A549 (cell line): ENCODE measurements at regions not wholly inside any gene's neighbourhood (a gene's known extent, or its start where the extent isn't known, plus 50 kb on each side); places are given as distances from the start of the nearest gene placed in this dataset.

Experiments used
- ATAC-seq, 2 experiments: fragments of 200-7000 bp in 1 of 2; fragments of >200 bp in 1 of 2; cut with Nextera tagmentation in 1 of 2; cut with Tn5 transposase in 1 of 2; 3 replicates each; pipeline versions ENCODE4 v1.8.0 to v1.9.1; 2018 to 2020; ENCODE audit warnings: mild to moderate bottlenecking in 1 of 2, moderate library complexity in 1 of 2
- CTCF ChIA-PET: fragments of 300-600 bp; sonication (Branson Sonifier 250); formaldehyde crosslinking; extraction: SDS; loops from one replicate; lab custom pipeline; 2021; ENCODE audit warnings: antibody characterized with exemption, inconsistent platforms; lab: Yijun Ruan, JAX
- POLR2A ChIA-PET: fragments of 350-600 bp; formaldehyde crosslinking; extraction: SDS; loops from one replicate; lab custom pipeline; 2021; ENCODE audit warnings: antibody characterized with exemption, inconsistent platforms; lab: Yijun Ruan, JAX
- DNase-seq, 2 experiments: peaks; one replicate each; pipeline versions ENCODE4 v3.0.0 to v3.0.0-alpha.2; 2011 to 2016; ENCODE audit warnings: low read depth in 1 of 2, low spot score in 1 of 2
- FAIRE-seq: peaks from 2 replicates; lab custom pipeline; 2011; peaks lifted over from hg19 to GRCh38; lab: Jason Lieb, UNC
- H3K27ac ChIP-seq, 2 experiments: fragments of >200 bp; sonication (Bioruptor Twin); formaldehyde crosslinking; 3 replicates each; pipeline ENCODE4 v1.5.1; 2016 to 2017
- H3K4me1 ChIP-seq: fragments of >200 bp; sonication (Bioruptor Twin); formaldehyde crosslinking; 3 replicates; pipeline ENCODE4 v1.6.1; 2016
- H3K4me2 ChIP-seq: fragments of >200 bp; sonication (Bioruptor Twin); formaldehyde crosslinking; 3 replicates; pipeline ENCODE4 v1.6.1; 2016
- H3K4me3 ChIP-seq: fragments of >200 bp; sonication (Bioruptor Twin); formaldehyde crosslinking; 3 replicates; pipeline ENCODE4 v1.5.1; 2016
- H3K9me3 ChIP-seq: fragments of >200 bp; sonication (Bioruptor Twin); formaldehyde crosslinking; 3 replicates; pipeline ENCODE4 v1.6.1; 2016
- CHD2 ChIP-seq: fragments of 150-350 bp; IDR thresholded peaks from 2 replicates; pipeline ENCODE4 v1.6.1; 2014; ENCODE audit warnings: low read length; ENCODE audit not compliant: partially characterized antibody
- EHF ChIP-seq: fragments of 250-450 bp; sonication (Bioruptor Pico); IDR thresholded peaks from 2 replicates; pipeline ENCODE4 v1.5.0; 2020; ENCODE audit warnings: mild to moderate bottlenecking
- EHMT2 ChIP-seq: fragments of 200-600 bp; sonication (generic); IDR thresholded peaks from 2 replicates; pipeline ENCODE4 v1.6.1; 2016; ENCODE audit warnings: antibody characterized with exemption, low read depth, mild to moderate bottlenecking, moderate library complexity
- FOSL2 ChIP-seq, 2 experiments: fragments of 450-650 bp in 1 of 2; fragments of >200 bp in 1 of 2; sonication (Bioruptor Twin) in 1 of 2; formaldehyde crosslinking; IDR thresholded peaks; 2 replicates each; pipeline versions ENCODE4 v1.5.0 to v1.6.1; 2016 to 2020; ENCODE audit warnings: mild to moderate bottlenecking in 1 of 2, moderate library complexity in 1 of 2
- GATA3 ChIP-seq: IDR thresholded peaks from 2 replicates; pipeline ENCODE4 v1.6.1; 2012; ENCODE audit warnings: borderline replicate concordance
- HDAC2 ChIP-seq: fragments of 200-600 bp; sonication (generic); IDR thresholded peaks from 2 replicates; pipeline ENCODE4 v1.6.1; 2016
- KDM1A ChIP-seq: fragments of 200-600 bp; sonication (generic); IDR thresholded peaks from 2 replicates; pipeline ENCODE4 v1.6.1; 2016; ENCODE audit warnings: low read depth, mild to moderate bottlenecking
- MAFK ChIP-seq: fragments of 450-650 bp; IDR thresholded peaks from 2 replicates; pipeline ENCODE4 v1.6.1; 2014; ENCODE audit not compliant: partially characterized antibody
- NPAS2 ChIP-seq: fragments of 250-450 bp; sonication (Bioruptor Pico); IDR thresholded peaks from 2 replicates; pipeline ENCODE4 v1.8.0; 2022; ENCODE audit warnings: mild to moderate bottlenecking, moderate library complexity, borderline replicate concordance
- RAD21 ChIP-seq, 2 experiments: fragments of >200 bp in 1 of 2; sonication (Bioruptor Twin) in 1 of 2; formaldehyde crosslinking in 1 of 2; IDR thresholded peaks in 1 of 2; conservative IDR thresholded peaks in 1 of 2; 2 replicates in 1 of 2; 3 replicates in 1 of 2; pipeline ENCODE4 v1.6.1; 2012 to 2018; ENCODE audit warnings: inconsistent platforms in 1 of 2
- RCOR1 ChIP-seq: fragments of 150-350 bp; IDR thresholded peaks from 2 replicates; pipeline ENCODE4 v1.6.1; 2014; ENCODE audit warnings: antibody characterized with exemption, low read length, low read depth
- RNF2 ChIP-seq: fragments of 200-600 bp; sonication (generic); IDR thresholded peaks from 2 replicates; pipeline ENCODE4 v1.6.1; 2016; ENCODE audit warnings: low read depth, mild to moderate bottlenecking, antibody characterized with exemption, moderate library complexity, borderline replicate concordance
- SMC3 ChIP-seq: fragments of >200 bp; sonication (Bioruptor Twin); formaldehyde crosslinking; IDR thresholded peaks from 3 replicates; pipeline ENCODE4 v1.6.1; 2018; ENCODE audit warnings: inconsistent platforms
- TFCP2L1 ChIP-seq: fragments of 250-450 bp; sonication (Bioruptor Pico); IDR thresholded peaks from 2 replicates; pipeline ENCODE4 v1.5.0; 2021; ENCODE audit warnings: mild to moderate bottlenecking
- ZSCAN20 ChIP-seq: fragments of 250-450 bp; sonication (Bioruptor Pico); IDR thresholded peaks from 2 replicates; pipeline ENCODE4 v1.8.0; 2022; ENCODE audit warnings: mild to moderate bottlenecking, moderate library complexity
- WGBS: methylation state at CpG from one replicate; pipeline ENCODE4 v1.1.6; 2017; ENCODE audit errors: missing lambda C conversion rate; 5-methylcytosine and 5-hydroxymethylcytosine counted together
- TF ChIP-seq, protein P1 (sequence below): fragments of 250-450 bp; sonication (Bioruptor Pico); IDR thresholded peaks from 2 replicates; pipeline ENCODE4 v1.5.0; 2020; ENCODE audit warnings: low read depth, mild to moderate bottlenecking, moderate library complexity
- TF ChIP-seq, protein P2 (sequence below): fragments of 200-600 bp; sonication (generic); IDR thresholded peaks from 2 replicates; pipeline ENCODE4 v1.6.1; 2016; ENCODE audit warnings: antibody characterized with exemption, mild to moderate bottlenecking, moderate library complexity

DNA sequence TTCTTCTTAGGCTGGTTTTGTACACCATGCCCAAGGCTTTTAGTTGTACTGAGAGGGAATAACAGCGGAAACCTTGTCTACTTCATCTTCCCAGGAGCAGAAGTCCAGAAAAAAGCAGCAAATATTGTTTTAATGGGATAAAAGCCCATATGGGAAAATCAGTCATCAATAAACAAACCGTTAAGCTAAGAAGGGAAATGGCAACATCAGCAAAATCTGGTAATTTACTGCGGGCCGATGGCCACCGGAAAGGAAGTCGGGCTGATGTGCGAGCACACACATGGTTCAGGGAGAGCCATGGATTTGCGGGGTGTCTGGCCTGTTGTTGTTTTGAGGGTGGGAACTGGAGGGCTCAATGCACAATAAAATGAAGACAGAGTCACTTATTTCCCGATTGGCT is 300.7 kb upstream of the RAB6C start:
- ATAC-seq (no peak), DNase-seq (no peak), FAIRE-seq (no peak)
- 25% methylated on average over 9 of the region's 9 CpGs for WGBS
- CTCF ChIA-PET: interaction anchor here (0.7 kb wide), 1 partner anchor 9 kb away, joined by 3 read pairs; no protein-coding TSS in a partner anchor
- Histone ChIP-seq H3K4me3 (no peak overlapping the region), H3K4me1 (no peaks in the 10 kb centered on the region), H3K4me2 (no peak overlapping the region), H3K27ac (no peak overlapping the region)
- TF ChIP-seq, protein P1, sequence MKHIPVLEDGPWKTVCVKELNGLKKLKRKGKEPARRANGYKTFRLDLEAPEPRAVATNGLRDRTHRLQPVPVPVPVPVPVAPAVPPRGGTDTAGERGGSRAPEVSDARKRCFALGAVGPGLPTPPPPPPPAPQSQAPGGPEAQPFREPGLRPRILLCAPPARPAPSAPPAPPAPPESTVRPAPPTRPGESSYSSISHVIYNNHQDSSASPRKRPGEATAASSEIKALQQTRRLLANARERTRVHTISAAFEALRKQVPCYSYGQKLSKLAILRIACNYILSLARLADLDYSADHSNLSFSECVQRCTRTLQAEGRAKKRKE: no peak
- peak; percentile 71 for TF ChIP-seq MAFK
- TF ChIP-seq, all 56 proteins: peak for 1
- no peaks in the 10 kb centered on the region for H3K9me3 ChIP-seq
- POLR2A ChIA-PET: no interaction called here

DNA sequence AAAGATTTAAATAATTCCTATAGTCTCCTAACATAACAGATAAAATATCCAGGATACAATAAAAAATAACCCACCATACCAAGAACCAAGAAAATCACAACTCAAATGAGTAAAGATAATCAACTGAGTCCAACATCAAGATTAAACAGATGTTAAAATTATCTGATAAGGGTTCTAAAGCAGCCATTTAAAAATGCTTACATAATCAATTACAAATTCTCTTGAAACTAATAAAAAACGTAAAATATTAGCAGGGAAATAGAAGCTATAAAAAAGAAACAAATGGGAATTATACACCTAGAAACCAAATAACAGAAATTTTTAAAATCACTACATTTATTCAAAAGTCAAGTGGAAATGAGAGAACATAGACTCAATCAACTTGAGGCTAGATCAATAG is 297.7 kb upstream of the RAB6C start:
- no peak overlapping the region for H3K4me2 ChIP-seq
- ATAC-seq: no peak
- POLR2A ChIA-PET: no interaction called here
- no peak overlapping the region for H3K4me3 ChIP-seq
- CTCF ChIA-PET: no interaction called here
- no peak overlapping the region for H3K27ac ChIP-seq
- DNase-seq: no peak
- no peak for FAIRE-seq
- H3K4me1 ChIP-seq: no peaks in the 10 kb centered on the region
- WGBS: 5% methylated on average over 1 of the region's 1 CpG
- peak; percentile 20 for TF ChIP-seq MAFK
- TF ChIP-seq RCOR1: no peak
- no peaks in the 10 kb centered on the region for H3K9me3 ChIP-seq

DNA sequence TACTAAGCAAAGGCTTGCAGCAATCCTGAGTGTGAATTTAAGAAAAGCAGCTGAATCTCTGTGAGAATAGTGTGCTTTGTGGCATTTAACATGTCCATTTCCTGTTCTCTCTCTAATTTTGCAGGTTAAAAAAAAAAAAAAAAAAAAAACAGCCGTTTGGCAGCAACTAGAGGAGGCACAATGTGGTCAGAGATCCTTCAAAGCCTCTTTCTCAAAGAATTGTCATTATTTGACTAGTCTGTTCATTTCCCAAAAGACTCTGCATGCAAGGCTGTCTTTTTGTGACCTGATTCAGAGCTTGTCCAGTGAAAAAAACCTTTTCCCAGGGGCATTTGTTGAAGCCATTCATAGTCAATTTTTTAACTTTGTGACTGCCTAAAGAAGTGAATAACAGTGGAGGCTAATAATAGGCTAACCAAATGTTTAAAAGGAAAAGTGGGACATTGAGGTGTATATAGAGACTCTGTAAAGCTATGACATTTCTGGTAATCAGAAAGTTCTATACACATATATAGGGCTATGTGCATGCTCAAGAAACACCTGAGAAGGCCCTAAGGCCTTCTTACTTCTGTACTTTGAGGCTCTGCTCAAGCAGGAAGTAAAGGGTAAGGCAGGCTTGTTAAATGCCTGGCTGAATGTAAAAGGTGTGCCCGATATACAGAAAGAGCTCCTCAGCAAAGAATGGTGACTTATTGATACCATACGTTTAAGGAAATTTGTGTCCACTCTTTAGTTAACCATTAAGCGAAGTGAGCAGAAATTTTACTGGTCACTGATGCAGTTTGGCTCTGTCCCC is 289.6 kb upstream of the RAB6C start:
- no peak overlapping the region for H3K4me2 ChIP-seq
- H3K27ac ChIP-seq: no peak overlapping the region
- POLR2A ChIA-PET: no interaction called here
- WGBS: 16% methylated on average over 4 of the region's 4 CpGs
- FAIRE-seq: no peak
- H3K4me1 ChIP-seq: no peaks in the 10 kb centered on the region
- CTCF ChIA-PET: interaction anchor here (0.7 to 0.8 kb wide), 2 partner anchors 42 to 947 kb away, joined by 3 read pairs; no protein-coding TSS in a partner anchor
- no peaks in the 10 kb centered on the region for H3K9me3 ChIP-seq
- no peak for ATAC-seq
- TF ChIP-seq RNF2 (no peak), NPAS2 (CRISPR knock-in tag) (no peak), HDAC2 (no peak), FOSL2 (IDR thresholded peaks at IDR 0.05) (no peak), FOSL2 (CRISPR knock-in tag; IDR thresholded peaks at IDR 0.05) (no peak), RCOR1 (no peak), GATA3 (no peak), EHF (CRISPR knock-in tag) (no peak), RAD21 (conservative IDR thresholded peaks at IDR 0.05 in 1 of 2, IDR thresholded peaks at IDR 0.05 in 1 of 2) (no peak), TFCP2L1 (CRISPR knock-in tag) (no peak), KDM1A (no peak), CHD2 (no peak), EHMT2 (no peak), SMC3 (no peak), ZSCAN20 (CRISPR knock-in tag) (no peak)
- TF ChIP-seq, protein P2, sequence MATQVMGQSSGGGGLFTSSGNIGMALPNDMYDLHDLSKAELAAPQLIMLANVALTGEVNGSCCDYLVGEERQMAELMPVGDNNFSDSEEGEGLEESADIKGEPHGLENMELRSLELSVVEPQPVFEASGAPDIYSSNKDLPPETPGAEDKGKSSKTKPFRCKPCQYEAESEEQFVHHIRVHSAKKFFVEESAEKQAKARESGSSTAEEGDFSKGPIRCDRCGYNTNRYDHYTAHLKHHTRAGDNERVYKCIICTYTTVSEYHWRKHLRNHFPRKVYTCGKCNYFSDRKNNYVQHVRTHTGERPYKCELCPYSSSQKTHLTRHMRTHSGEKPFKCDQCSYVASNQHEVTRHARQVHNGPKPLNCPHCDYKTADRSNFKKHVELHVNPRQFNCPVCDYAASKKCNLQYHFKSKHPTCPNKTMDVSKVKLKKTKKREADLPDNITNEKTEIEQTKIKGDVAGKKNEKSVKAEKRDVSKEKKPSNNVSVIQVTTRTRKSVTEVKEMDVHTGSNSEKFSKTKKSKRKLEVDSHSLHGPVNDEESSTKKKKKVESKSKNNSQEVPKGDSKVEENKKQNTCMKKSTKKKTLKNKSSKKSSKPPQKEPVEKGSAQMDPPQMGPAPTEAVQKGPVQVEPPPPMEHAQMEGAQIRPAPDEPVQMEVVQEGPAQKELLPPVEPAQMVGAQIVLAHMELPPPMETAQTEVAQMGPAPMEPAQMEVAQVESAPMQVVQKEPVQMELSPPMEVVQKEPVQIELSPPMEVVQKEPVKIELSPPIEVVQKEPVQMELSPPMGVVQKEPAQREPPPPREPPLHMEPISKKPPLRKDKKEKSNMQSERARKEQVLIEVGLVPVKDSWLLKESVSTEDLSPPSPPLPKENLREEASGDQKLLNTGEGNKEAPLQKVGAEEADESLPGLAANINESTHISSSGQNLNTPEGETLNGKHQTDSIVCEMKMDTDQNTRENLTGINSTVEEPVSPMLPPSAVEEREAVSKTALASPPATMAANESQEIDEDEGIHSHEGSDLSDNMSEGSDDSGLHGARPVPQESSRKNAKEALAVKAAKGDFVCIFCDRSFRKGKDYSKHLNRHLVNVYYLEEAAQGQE: no peak
- TF ChIP-seq, all 56 proteins: peak for 0
- no peak overlapping the region for H3K4me3 ChIP-seq
- no peak for DNase-seq
